ENCODE measurements at regions not wholly inside any gene's neighbourhood (a gene's known extent, or its start where the extent isn't known, plus 50 kb on each side); places are given as distances from the start of the nearest gene placed in this dataset.

DNA sequence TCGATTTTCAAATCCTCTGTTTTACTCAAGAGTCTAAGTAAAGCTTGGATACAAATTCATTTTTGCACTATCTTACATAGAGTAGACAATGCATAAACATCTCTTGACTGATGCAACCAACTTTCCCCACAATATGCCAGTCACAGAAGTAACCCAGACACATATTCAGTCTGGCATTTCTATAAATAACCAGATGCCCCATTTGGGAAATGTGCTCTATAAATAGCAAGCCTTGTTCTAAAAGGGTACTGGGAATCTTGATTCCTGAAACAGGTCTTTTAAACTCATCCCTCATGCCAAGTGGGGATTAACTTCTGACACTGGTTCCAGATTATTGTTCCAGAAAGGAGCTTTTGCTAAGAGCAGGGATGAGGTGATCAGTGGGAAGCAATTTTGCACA is 411.7 kb downstream of the EPM2A start:
- TF ChIP-seq EZH2phosphoT487 (IDR thresholded peaks at IDR 0.05; ENCODE audit: unreplicated experiment), result no peak
- TF ChIP-seq, protein P1, sequence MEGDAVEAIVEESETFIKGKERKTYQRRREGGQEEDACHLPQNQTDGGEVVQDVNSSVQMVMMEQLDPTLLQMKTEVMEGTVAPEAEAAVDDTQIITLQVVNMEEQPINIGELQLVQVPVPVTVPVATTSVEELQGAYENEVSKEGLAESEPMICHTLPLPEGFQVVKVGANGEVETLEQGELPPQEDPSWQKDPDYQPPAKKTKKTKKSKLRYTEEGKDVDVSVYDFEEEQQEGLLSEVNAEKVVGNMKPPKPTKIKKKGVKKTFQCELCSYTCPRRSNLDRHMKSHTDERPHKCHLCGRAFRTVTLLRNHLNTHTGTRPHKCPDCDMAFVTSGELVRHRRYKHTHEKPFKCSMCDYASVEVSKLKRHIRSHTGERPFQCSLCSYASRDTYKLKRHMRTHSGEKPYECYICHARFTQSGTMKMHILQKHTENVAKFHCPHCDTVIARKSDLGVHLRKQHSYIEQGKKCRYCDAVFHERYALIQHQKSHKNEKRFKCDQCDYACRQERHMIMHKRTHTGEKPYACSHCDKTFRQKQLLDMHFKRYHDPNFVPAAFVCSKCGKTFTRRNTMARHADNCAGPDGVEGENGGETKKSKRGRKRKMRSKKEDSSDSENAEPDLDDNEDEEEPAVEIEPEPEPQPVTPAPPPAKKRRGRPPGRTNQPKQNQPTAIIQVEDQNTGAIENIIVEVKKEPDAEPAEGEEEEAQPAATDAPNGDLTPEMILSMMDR (conservative IDR thresholded peaks at IDR 0.05; ENCODE audit: low read depth in 2 of 2), result no peak
- TF ChIP-seq EZH2 (IDR thresholded peaks at IDR 0.05; ENCODE audit: low read depth, unreplicated experiment), result no peak
- TF ChIP-seq POLR2AphosphoS5 (IDR thresholded peaks at IDR 0.05; ENCODE audit: low read depth), result no peak
- no peak for TF ChIP-seq REST (IDR thresholded peaks at IDR 0.05; ENCODE audit: unreplicated experiment)
- no peak for TF ChIP-seq ETS1 (IDR thresholded peaks at IDR 0.05)
- no peak for TF ChIP-seq CREB1 (CRISPR knock-in tag; IDR thresholded peaks at IDR 0.05; ENCODE audit: low read depth)
- TF ChIP-seq JUNB (IDR thresholded peaks at IDR 0.05; ENCODE audit: unreplicated experiment), result no peak
- no peak for TF ChIP-seq NANOG (IDR thresholded peaks at IDR 0.05; ENCODE audit: borderline replicate concordance)
- TF ChIP-seq, protein P2, sequence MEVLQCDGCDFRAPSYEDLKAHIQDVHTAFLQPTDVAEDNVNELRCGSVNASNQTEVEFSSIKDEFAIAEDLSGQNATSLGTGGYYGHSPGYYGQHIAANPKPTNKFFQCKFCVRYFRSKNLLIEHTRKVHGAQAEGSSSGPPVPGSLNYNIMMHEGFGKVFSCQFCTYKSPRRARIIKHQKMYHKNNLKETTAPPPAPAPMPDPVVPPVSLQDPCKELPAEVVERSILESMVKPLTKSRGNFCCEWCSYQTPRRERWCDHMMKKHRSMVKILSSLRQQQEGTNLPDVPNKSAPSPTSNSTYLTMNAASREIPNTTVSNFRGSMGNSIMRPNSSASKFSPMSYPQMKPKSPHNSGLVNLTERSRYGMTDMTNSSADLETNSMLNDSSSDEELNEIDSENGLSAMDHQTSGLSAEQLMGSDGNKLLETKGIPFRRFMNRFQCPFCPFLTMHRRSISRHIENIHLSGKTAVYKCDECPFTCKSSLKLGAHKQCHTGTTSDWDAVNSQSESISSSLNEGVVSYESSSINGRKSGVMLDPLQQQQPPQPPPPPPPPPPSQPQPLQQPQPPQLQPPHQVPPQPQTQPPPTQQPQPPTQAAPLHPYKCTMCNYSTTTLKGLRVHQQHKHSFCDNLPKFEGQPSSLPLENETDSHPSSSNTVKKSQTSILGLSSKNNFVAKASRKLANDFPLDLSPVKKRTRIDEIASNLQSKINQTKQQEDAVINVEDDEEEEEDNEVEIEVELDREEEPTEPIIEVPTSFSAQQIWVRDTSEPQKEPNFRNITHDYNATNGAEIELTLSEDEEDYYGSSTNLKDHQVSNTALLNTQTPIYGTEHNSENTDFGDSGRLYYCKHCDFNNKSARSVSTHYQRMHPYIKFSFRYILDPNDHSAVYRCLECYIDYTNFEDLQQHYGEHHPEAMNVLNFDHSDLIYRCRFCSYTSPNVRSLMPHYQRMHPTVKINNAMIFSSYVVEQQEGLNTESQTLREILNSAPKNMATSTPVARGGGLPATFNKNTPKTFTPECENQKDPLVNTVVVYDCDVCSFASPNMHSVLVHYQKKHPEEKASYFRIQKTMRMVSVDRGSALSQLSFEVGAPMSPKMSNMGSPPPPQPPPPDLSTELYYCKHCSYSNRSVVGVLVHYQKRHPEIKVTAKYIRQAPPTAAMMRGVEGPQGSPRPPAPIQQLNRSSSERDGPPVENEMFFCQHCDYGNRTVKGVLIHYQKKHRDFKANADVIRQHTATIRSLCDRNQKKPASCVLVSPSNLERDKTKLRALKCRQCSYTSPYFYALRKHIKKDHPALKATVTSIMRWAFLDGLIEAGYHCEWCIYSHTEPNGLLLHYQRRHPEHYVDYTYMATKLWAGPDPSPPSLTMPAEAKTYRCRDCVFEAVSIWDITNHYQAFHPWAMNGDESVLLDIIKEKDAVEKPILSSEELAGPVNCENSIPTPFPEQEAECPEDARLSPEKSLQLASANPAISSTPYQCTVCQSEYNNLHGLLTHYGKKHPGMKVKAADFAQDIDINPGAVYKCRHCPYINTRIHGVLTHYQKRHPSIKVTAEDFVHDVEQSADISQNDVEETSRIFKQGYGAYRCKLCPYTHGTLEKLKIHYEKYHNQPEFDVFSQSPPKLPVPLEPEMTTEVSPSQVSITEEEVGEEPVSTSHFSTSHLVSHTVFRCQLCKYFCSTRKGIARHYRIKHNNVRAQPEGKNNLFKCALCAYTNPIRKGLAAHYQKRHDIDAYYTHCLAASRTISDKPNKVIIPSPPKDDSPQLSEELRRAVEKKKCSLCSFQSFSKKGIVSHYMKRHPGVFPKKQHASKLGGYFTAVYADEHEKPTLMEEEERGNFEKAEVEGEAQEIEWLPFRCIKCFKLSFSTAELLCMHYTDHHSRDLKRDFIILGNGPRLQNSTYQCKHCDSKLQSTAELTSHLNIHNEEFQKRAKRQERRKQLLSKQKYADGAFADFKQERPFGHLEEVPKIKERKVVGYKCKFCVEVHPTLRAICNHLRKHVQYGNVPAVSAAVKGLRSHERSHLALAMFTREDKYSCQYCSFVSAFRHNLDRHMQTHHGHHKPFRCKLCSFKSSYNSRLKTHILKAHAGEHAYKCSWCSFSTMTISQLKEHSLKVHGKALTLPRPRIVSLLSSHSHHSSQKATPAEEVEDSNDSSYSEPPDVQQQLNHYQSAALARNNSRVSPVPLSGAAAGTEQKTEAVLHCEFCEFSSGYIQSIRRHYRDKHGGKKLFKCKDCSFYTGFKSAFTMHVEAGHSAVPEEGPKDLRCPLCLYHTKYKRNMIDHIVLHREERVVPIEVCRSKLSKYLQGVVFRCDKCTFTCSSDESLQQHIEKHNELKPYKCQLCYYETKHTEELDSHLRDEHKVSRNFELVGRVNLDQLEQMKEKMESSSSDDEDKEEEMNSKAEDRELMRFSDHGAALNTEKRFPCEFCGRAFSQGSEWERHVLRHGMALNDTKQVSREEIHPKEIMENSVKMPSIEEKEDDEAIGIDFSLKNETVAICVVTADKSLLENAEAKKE (CRISPR knock-in tag; IDR thresholded peaks at IDR 0.05), result no peak

Data from GM23338 (cell line).